WTC11 (cell line): ENCODE measurements at regions not wholly inside any gene's neighbourhood (a gene's known extent, or its start where the extent isn't known, plus 50 kb on each side); places are given as distances from the start of the nearest gene placed in this dataset.

ENCODE experiments used
- ATAC-seq: fragments of 200-7000 bp; cut with Tn5 transposase; 2 replicates; pipeline ENCODE4 v1.10.0; 2021; ENCODE audit warnings: mild to moderate bottlenecking, moderate library complexity
- CTCF ChIA-PET: fragments of 300-600 bp; sonication (Branson Sonifier 250); formaldehyde crosslinking; loops from one replicate; lab custom pipeline; 2021; ENCODE audit warnings: antibody characterized with exemption; lab: Charles Lee
- POLR2A ChIA-PET: fragments of 350-600 bp; sonication (Branson Sonifier 250); formaldehyde crosslinking; loops from one replicate; lab custom pipeline; 2021; ENCODE audit warnings: antibody characterized with exemption; lab: Charles Lee
- DNase-seq: peaks from one replicate; pipeline ENCODE4 v3.0.0; 2021; ENCODE audit warnings: low spot score
- H3K27ac Mint-ChIP-seq: 2 replicates; pipeline ENCODE4 v1.8.0; 2021; ENCODE audit warnings: mixed read lengths
- H3K27me3 Mint-ChIP-seq: 2 replicates; pipeline ENCODE4 v1.8.0; 2021; ENCODE audit warnings: low read depth, mild to moderate bottlenecking, moderate library complexity, mixed read lengths
- H3K36me3 Mint-ChIP-seq: 2 replicates; pipeline ENCODE4 v1.8.0; 2021; ENCODE audit warnings: mixed read lengths
- H3K4me1 Mint-ChIP-seq: 2 replicates; pipeline ENCODE4 v1.8.0; 2022; ENCODE audit warnings: mixed read lengths
- H3K4me3 Mint-ChIP-seq: 2 replicates; pipeline ENCODE4 v1.8.0; 2021; ENCODE audit warnings: mild to moderate bottlenecking, moderate library complexity, mixed read lengths
- H3K9me3 Mint-ChIP-seq: 2 replicates; pipeline ENCODE4 v1.8.0; 2021; ENCODE audit warnings: mixed read lengths
- ATF1 ChIP-seq: sonication (generic); formaldehyde crosslinking; IDR thresholded peaks from 2 replicates; pipeline ENCODE4 v1.8.1; 2023; ENCODE audit warnings: mild to moderate bottlenecking, moderate library complexity, missing genetic modification reagents
- CREM ChIP-seq: sonication (generic); formaldehyde crosslinking; IDR thresholded peaks from 2 replicates; pipeline ENCODE4 v1.8.1; 2022; ENCODE audit warnings: mild to moderate bottlenecking, missing genetic modification reagents, moderate library complexity
- EMX1 ChIP-seq: fragments of 250-450 bp; sonication (Bioruptor Pico); IDR thresholded peaks from 2 replicates; pipeline ENCODE4 v1.8.0; 2021; ENCODE audit warnings: mild to moderate bottlenecking
- FOXJ3 ChIP-seq: sonication (generic); formaldehyde crosslinking; IDR thresholded peaks from 2 replicates; pipeline ENCODE4 v1.9.0; 2021; ENCODE audit warnings: missing genetic modification reagents, mild to moderate bottlenecking, borderline replicate concordance
- FOXK1 ChIP-seq: sonication (generic); formaldehyde crosslinking; IDR thresholded peaks from 2 replicates; pipeline ENCODE4 v1.8.0; 2022; ENCODE audit warnings: mild to moderate bottlenecking, moderate library complexity, missing genetic modification reagents
- GRHL2 ChIP-seq: fragments of 250-450 bp; sonication (Bioruptor Pico); IDR thresholded peaks from 2 replicates; pipeline ENCODE4 v1.8.0; 2022; ENCODE audit warnings: mild to moderate bottlenecking, moderate library complexity; ENCODE audit not compliant: insufficient replicate concordance, severe bottlenecking
- IRF2 ChIP-seq: sonication (generic); formaldehyde crosslinking; IDR thresholded peaks from 2 replicates; pipeline ENCODE4 v1.8.0; 2022; ENCODE audit warnings: low read depth, missing genetic modification reagents, borderline replicate concordance
- KAT7 ChIP-seq: sonication (generic); formaldehyde crosslinking; IDR thresholded peaks from 2 replicates; pipeline ENCODE4 v1.8.1; 2023; ENCODE audit warnings: missing genetic modification reagents, mild to moderate bottlenecking, borderline replicate concordance
- MXD4 ChIP-seq: fragments of 250-450 bp; sonication (Bioruptor Pico); IDR thresholded peaks from 2 replicates; pipeline ENCODE4 v1.8.0; 2021; ENCODE audit warnings: mild to moderate bottlenecking, moderate library complexity, borderline replicate concordance
- MYBL2 ChIP-seq: sonication (generic); formaldehyde crosslinking; IDR thresholded peaks from 2 replicates; pipeline ENCODE4 v1.8.1; 2023; ENCODE audit warnings: mild to moderate bottlenecking, moderate library complexity, missing genetic modification reagents
- NFATC4 ChIP-seq: fragments of 250-450 bp; sonication (Bioruptor Pico); IDR thresholded peaks from 2 replicates; pipeline ENCODE4 v1.9.0; 2021; ENCODE audit warnings: mild to moderate bottlenecking
- NFE2L1 ChIP-seq: sonication (generic); formaldehyde crosslinking; IDR thresholded peaks from 2 replicates; pipeline ENCODE4 v1.8.1; 2023; ENCODE audit warnings: missing genetic modification reagents
- OVOL2 ChIP-seq: fragments of 250-450 bp; sonication (Bioruptor Pico); IDR thresholded peaks from 2 replicates; pipeline ENCODE4 v1.9.0; 2021; ENCODE audit warnings: mild to moderate bottlenecking, borderline replicate concordance
- RELA ChIP-seq: sonication (generic); formaldehyde crosslinking; IDR thresholded peaks from 2 replicates; pipeline ENCODE4 v1.8.1; 2022; ENCODE audit warnings: missing genetic modification reagents, mild to moderate bottlenecking, borderline replicate concordance
- TCF7 ChIP-seq: sonication (generic); formaldehyde crosslinking; IDR thresholded peaks from 2 replicates; pipeline ENCODE4 v1.8.0; 2022; ENCODE audit warnings: mild to moderate bottlenecking, low read depth, missing genetic modification reagents, moderate library complexity
- TF ChIP-seq, protein P1 (sequence below): sonication (generic); formaldehyde crosslinking; IDR thresholded peaks from 2 replicates; pipeline ENCODE4 v1.8.1; 2022; ENCODE audit warnings: mild to moderate bottlenecking, missing genetic modification reagents, moderate library complexity, borderline replicate concordance
- TF ChIP-seq, protein P2 (sequence below): fragments of 250-450 bp; sonication (Bioruptor Pico); IDR thresholded peaks from 2 replicates; pipeline ENCODE4 v1.9.0; 2021; ENCODE audit warnings: mild to moderate bottlenecking
- TF ChIP-seq, protein P3 (sequence below): sonication (generic); formaldehyde crosslinking; IDR thresholded peaks from 2 replicates; pipeline ENCODE4 v1.8.0; 2022; ENCODE audit warnings: missing genetic modification reagents
- TF ChIP-seq, protein P4 (sequence below): sonication (generic); formaldehyde crosslinking; IDR thresholded peaks from 2 replicates; pipeline ENCODE4 v1.8.1; 2022; ENCODE audit warnings: missing genetic modification reagents, borderline replicate concordance
- TF ChIP-seq, protein P5 (sequence below): sonication (generic); formaldehyde crosslinking; IDR thresholded peaks from 2 replicates; pipeline ENCODE4 v1.8.1; 2022; ENCODE audit warnings: low read depth, mild to moderate bottlenecking, moderate library complexity, missing genetic modification reagents, borderline replicate concordance
- TF ChIP-seq, protein P6 (sequence below): sonication (generic); formaldehyde crosslinking; IDR thresholded peaks from 2 replicates; pipeline ENCODE4 v1.8.1; 2023; ENCODE audit warnings: mild to moderate bottlenecking, missing genetic modification reagents

DNA sequence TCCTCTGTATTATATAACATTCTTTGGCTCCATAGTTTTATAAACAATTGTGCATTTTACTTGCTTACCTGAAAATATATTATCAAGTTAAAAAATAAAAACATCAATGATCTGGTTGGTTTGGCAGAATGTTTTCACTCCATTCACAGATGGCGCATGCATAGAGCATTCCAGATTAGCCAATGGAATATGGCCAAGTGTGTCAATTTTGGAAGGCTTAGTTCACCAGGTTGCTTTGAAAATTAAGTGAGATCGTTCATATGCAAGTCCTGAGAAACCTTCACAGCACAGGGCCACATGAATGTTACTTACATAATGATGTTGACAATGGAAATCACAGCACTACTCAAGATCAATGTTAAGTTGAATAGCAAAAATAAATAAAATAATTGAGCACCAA lies 335.7 kb downstream of the GRB14 start:
- ChIA-PET CTCF (no interaction called here), POLR2A (no interaction called here)
- Mint-ChIP-seq H3K9me3 (peaks cover 9% of the 10 kb centered on the region), H3K27me3 (no peaks in the 10 kb centered on the region), H3K4me1 (peaks cover 6% of the 10 kb centered on the region; the same call in 1 of the 2 replicates), H3K4me3 (no peak overlapping the region), H3K27ac (no peak overlapping the region), H3K36me3 (peaks cover 4% of the 10 kb centered on the region)
- TF ChIP-seq EMX1, result no peak
- no peak for TF ChIP-seq TCF7
- DNase-seq, result no peak
- ATAC-seq, result no peak

DNA sequence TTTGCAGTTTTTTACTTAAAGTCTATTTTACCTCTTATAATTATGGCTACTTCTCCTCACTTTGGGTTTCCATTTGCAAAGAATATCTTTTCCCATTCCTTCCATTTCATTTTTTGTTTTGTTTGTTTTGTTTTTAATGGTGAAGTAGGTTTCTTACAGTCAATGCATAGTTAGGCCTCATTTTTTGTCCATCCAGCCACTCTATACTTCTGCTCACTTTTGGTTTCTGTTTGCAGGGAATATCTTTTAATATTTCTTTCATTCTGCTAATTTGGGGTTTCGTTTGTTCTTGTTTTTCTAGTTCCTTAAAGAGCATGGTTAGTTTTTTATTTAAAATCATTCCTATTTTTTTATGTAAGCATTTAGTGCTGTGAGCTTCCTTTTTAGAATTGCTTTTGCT lies 339.4 kb downstream of the GRB14 start:
- H3K4me1 Mint-ChIP-seq, result no peaks in the 10 kb centered on the region
- ATAC-seq, result no peak
- ChIA-PET POLR2A (no interaction called here), CTCF (no interaction called here)
- H3K4me3 Mint-ChIP-seq, result no peak overlapping the region
- H3K36me3 Mint-ChIP-seq, result no peaks in the 10 kb centered on the region
- H3K27me3 Mint-ChIP-seq, result no peaks in the 10 kb centered on the region
- H3K9me3 Mint-ChIP-seq, result peaks cover 6% of the 10 kb centered on the region
- DNase-seq, result no peak
- H3K27ac Mint-ChIP-seq, result no peak overlapping the region
- TF ChIP-seq FOXJ3 (CRISPR knock-in tag), result no peak
- no peak for TF ChIP-seq RELA (CRISPR knock-in tag)
- TF ChIP-seq, protein P1, sequence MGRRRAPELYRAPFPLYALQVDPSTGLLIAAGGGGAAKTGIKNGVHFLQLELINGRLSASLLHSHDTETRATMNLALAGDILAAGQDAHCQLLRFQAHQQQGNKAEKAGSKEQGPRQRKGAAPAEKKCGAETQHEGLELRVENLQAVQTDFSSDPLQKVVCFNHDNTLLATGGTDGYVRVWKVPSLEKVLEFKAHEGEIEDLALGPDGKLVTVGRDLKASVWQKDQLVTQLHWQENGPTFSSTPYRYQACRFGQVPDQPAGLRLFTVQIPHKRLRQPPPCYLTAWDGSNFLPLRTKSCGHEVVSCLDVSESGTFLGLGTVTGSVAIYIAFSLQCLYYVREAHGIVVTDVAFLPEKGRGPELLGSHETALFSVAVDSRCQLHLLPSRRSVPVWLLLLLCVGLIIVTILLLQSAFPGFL (CRISPR knock-in tag), result no peak
- no peak for TF ChIP-seq NFATC4 (CRISPR knock-in tag)
- TF ChIP-seq CREM, result no peak
- no peak for TF ChIP-seq KAT7 (CRISPR knock-in tag)
- no peak for TF ChIP-seq MXD4
- TF ChIP-seq IRF2 (CRISPR knock-in tag), result no peak
- TF ChIP-seq, protein P2, sequence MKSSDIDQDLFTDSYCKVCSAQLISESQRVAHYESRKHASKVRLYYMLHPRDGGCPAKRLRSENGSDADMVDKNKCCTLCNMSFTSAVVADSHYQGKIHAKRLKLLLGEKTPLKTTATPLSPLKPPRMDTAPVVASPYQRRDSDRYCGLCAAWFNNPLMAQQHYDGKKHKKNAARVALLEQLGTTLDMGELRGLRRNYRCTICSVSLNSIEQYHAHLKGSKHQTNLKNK (CRISPR knock-in tag), result no peak
- no peak for TF ChIP-seq FOXK1 (CRISPR knock-in tag)
- TF ChIP-seq NFE2L1 (CRISPR knock-in tag), result no peak

DNA sequence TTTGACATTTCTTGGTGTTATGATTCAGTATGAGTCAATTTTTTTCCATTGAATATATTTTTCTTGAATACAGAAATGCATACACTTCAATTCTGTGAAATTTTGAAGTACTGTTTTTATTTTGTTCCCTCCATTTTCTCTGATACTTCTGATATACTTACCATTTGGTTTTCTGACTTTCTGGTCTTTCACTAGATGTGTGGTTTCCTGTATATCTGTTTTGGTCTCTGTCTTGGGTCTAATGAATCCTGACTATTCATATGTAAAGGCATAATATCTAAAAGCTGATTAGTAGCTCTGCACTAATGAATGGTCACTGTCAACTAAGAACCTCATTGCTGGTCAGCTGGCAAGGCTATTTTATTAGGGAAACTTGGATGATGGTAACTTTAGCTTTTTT lies 345.6 kb downstream of the GRB14 start:
- ATAC-seq (no peak), DNase-seq (no peak)
- POLR2A ChIA-PET, result no interaction called here
- CTCF ChIA-PET, result no interaction called here
- H3K9me3 Mint-ChIP-seq, result peaks cover 6% of the 10 kb centered on the region
- 0 out of 2 replicates have a peak, but pooled peaks cover 3% of the 10 kb centered on the region for H3K4me1 Mint-ChIP-seq
- H3K27me3 Mint-ChIP-seq, result no peaks in the 10 kb centered on the region
- no peak overlapping the region for H3K27ac Mint-ChIP-seq
- no peak overlapping the region for H3K4me3 Mint-ChIP-seq
- H3K36me3 Mint-ChIP-seq, result no peaks in the 10 kb centered on the region
- TF ChIP-seq, protein P3, sequence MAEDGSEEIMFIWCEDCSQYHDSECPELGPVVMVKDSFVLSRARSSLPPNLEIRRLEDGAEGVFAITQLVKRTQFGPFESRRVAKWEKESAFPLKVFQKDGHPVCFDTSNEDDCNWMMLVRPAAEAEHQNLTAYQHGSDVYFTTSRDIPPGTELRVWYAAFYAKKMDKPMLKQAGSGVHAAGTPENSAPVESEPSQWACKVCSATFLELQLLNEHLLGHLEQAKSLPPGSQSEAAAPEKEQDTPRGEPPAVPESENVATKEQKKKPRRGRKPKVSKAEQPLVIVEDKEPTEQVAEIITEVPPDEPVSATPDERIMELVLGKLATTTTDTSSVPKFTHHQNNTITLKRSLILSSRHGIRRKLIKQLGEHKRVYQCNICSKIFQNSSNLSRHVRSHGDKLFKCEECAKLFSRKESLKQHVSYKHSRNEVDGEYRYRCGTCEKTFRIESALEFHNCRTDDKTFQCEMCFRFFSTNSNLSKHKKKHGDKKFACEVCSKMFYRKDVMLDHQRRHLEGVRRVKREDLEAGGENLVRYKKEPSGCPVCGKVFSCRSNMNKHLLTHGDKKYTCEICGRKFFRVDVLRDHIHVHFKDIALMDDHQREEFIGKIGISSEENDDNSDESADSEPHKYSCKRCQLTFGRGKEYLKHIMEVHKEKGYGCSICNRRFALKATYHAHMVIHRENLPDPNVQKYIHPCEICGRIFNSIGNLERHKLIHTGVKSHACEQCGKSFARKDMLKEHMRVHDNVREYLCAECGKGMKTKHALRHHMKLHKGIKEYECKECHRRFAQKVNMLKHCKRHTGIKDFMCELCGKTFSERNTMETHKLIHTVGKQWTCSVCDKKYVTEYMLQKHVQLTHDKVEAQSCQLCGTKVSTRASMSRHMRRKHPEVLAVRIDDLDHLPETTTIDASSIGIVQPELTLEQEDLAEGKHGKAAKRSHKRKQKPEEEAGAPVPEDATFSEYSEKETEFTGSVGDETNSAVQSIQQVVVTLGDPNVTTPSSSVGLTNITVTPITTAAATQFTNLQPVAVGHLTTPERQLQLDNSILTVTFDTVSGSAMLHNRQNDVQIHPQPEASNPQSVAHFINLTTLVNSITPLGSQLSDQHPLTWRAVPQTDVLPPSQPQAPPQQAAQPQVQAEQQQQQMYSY (CRISPR knock-in tag), result no peak
- TF ChIP-seq MYBL2 (CRISPR knock-in tag), result no peak
- TF ChIP-seq, protein P4, sequence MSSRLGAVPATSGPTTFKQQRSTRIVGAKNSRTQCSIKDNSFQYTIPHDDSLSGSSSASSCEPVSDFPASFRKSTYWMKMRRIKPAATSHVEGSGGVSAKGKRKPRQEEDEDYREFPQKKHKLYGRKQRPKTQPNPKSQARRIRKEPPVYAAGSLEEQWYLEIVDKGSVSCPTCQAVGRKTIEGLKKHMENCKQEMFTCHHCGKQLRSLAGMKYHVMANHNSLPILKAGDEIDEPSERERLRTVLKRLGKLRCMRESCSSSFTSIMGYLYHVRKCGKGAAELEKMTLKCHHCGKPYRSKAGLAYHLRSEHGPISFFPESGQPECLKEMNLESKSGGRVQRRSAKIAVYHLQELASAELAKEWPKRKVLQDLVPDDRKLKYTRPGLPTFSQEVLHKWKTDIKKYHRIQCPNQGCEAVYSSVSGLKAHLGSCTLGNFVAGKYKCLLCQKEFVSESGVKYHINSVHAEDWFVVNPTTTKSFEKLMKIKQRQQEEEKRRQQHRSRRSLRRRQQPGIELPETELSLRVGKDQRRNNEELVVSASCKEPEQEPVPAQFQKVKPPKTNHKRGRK (CRISPR knock-in tag), result no peak
- TF ChIP-seq, protein P5, sequence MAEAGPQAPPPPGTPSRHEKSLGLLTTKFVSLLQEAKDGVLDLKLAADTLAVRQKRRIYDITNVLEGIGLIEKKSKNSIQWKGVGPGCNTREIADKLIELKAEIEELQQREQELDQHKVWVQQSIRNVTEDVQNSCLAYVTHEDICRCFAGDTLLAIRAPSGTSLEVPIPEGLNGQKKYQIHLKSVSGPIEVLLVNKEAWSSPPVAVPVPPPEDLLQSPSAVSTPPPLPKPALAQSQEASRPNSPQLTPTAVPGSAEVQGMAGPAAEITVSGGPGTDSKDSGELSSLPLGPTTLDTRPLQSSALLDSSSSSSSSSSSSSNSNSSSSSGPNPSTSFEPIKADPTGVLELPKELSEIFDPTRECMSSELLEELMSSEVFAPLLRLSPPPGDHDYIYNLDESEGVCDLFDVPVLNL (CRISPR knock-in tag), result no peak
- TF ChIP-seq ATF1 (CRISPR knock-in tag), result no peak
- TF ChIP-seq GRHL2, result no peak
- TF ChIP-seq OVOL2, result no peak
- TF ChIP-seq, protein P6, sequence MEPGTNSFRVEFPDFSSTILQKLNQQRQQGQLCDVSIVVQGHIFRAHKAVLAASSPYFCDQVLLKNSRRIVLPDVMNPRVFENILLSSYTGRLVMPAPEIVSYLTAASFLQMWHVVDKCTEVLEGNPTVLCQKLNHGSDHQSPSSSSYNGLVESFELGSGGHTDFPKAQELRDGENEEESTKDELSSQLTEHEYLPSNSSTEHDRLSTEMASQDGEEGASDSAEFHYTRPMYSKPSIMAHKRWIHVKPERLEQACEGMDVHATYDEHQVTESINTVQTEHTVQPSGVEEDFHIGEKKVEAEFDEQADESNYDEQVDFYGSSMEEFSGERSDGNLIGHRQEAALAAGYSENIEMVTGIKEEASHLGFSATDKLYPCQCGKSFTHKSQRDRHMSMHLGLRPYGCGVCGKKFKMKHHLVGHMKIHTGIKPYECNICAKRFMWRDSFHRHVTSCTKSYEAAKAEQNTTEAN (CRISPR knock-in tag), result no peak
- TF ChIP-seq IRF2 (CRISPR knock-in tag), result no peak
